ENCODE measurements at regions not wholly inside any gene's neighbourhood (a gene's known extent, or its start where the extent isn't known, plus 50 kb on each side); places are given as distances from the start of the nearest gene placed in this dataset.
"Not testable (repeated sequence)": the region's sequence is repeated elsewhere in the genome, so short reads cannot be mapped to it uniquely, and the experiment has no call there.

DNA sequence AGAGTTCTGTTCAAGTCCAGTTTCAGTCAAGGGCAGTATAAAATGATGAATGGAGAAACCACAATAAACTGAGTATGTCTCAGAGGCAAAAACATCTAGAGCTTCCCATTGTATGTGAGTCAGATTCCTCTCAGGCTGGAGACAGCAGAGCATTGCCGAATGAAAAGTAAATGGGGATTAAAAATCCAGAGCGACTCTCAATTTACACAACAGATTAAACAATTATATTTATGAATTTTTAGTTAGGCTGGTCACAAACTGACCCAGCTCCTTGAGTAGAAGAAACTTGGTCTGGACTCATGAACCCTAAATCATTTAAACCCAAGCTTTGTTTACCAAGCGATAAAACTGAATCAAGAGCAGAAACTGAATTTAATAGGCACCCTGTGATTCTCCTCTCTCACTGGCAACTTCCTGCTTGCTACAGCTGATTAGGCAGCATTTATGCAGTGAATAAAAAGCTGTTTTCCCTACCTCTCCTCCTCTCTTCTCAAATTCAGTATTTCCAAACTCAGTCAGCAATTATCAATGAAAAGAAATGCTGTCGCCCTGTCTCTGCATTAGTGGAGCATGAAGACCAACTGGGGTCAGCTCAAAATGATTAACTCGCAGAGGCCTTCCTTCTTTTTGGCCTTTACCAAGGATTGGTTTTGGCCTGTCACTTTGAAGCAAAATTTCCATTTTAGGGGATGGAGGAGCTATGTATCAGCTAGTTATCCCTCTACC is 568.0 kb downstream of the PDHA2 start:
- DNase-seq (ENCODE audit: low read depth in 2 of 2), result no peak

DNA sequence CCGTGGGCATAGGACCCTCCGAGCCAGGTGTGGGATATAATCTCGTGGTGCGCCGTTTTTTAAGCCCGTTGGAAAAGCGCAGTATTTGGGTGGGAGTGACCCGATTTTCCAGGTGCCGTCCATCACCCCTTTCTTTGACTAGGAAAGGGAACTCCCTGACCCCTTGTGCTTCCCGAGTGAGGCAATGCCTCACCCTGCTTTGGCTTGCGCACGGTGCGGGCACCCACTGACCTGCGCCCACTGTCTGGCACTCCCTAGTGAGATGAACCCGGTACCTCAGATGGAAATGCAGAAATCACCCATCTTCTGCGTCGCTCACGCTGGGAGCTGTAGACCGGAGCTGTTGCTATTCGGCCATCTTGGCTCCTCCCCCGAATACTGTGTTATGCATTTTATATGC is 575.0 kb downstream of the PDHA2 start:
- not testable (repeated sequence) for DNase-seq (ENCODE audit: low read depth in 2 of 2)

DNA sequence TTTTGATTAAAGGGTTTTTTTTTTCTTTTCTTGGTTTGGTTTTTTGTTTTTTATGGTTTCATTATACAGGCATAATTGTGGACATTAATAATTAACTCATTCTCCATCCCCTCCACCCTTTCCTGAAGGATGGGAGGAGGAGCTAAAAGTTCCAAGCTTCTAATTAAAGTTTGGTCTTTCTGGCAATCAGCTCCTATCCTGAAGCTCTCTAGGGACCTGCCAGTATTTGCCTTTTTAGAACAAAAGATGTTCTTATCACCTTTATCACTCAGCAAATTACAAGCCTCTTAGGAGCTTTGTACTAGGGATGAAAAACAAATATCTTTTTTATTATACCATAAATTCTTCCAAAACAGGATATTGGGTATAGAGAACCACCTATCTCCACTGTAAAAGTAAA is 589.8 kb downstream of the PDHA2 start:
- DNase-seq (ENCODE audit: low read depth in 2 of 2), result no peak

DNA sequence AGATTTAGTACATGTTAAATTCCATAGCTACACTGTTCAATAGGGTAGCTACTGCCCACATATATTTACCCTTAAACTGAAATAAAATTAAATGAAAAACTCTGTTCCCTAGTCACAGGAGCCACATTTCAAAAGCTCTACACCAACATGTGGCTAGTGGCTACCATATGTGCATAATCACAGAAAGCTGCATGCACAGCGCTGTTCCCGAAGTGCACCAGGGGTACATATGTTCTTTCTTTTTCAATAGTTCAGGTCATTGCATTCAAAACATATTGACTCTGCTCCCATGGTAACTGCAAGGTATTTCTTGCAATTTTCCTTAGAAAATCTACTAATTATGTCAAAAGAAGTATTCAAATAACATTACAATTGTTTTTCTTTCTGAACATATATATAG is 591.2 kb downstream of the PDHA2 start:
- DNase-seq (ENCODE audit: low read depth in 2 of 2), result no peak

DNA sequence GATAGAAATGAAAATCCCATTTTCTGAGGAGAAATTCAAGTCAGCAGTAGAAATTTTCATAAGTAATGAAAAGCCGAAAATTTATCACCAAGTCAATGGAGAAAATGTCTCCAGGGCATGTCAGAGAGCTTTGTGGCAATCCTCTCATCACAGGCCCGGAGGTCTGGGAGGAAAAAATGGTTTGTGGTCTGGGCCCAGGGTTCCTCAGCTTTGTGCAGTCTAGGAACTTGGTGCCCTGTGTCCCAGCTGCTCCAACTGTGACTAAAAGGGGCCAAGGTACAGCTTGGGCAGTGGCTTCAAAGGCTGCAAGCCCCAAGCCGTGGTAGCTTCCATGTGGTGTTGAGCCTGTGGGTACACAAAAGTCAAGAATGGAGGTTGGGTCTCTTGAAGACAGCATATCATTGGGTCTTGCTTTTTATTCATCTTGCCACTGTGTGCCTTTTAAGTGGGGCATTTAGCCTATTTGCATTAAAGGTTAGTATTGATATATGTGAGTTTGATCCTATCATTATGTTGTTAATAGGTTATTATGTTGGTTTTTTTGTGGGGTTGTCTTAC is 608.5 kb downstream of the PDHA2 start:
- no peak for DNase-seq (ENCODE audit: low read depth in 2 of 2)

GRCh38 chr4:96455045-96455720 is 615.3 kb downstream of the PDHA2 start:
- no peak for DNase-seq (ENCODE audit: low read depth in 2 of 2)

GRCh38 chr4:96458031-96458430 is 618.1 kb downstream of the PDHA2 start:
- not testable (repeated sequence) for DNase-seq (ENCODE audit: low read depth in 2 of 2)

- DNase-seq (ENCODE audit: low read depth in 2 of 2), result no peak
Measured at GRCh38 chr4:96459105-96459504, 619.2 kb downstream of the PDHA2 start.

GRCh38 chr4:96465834-96466233 is 625.9 kb downstream of the PDHA2 start:
- no peak for DNase-seq (ENCODE audit: low read depth in 2 of 2)

- no peak for DNase-seq (ENCODE audit: low read depth in 2 of 2)
Measured at GRCh38 chr4:96471956-96472867, 632.3 kb downstream of the PDHA2 start.

- DNase-seq (ENCODE audit: low read depth in 2 of 2), result no peak
Measured at GRCh38 chr4:96473246-96473645, 633.4 kb downstream of the PDHA2 start.

- no peak for DNase-seq (ENCODE audit: low read depth in 2 of 2)
Measured at GRCh38 chr4:96483308-96484030, 643.6 kb downstream of the PDHA2 start.

GRCh38 chr4:96486563-96486962 is 646.7 kb downstream of the PDHA2 start:
- no peak for DNase-seq (ENCODE audit: low read depth in 2 of 2)

DNA sequence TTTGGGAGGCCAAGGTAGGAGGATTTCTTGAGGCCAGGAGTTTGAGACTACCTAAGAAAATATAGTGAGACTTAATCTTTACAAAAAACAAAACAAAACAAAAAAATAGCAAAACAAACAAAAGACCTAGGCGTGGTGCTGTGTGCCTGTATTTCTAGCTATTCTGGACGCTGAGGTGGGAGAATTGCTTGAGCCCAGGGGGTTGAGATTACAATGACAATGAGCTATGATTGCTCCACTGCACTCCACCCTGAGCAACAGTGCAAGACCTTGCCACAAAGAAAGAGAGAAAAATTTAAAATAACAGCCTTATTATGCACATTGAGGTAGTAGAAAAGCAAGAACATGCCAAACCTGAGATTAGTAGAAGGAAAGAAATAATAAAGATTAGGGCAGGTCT is 657.7 kb downstream of the PDHA2 start:
- no peak for DNase-seq (ENCODE audit: low read depth in 2 of 2)

DNA sequence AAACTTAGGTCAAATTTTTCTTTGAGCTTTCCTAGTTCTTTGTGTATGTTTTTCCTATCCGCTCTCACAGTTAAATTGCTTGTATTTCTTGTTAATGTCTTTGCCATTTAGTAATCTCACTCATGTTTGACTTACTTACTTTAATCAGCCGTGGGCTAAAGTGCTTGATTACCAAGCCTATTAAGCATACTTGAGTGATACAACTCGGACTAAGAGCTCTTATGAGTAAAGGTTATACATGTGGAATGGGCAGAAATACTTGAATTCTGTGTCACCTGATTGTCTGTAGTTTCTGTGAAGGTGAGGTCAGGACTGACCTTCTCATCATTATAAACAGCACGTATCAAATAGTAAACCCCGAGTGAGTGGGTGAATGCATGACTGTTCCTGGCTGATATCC is 664.5 kb downstream of the PDHA2 start:
- no peak for DNase-seq (ENCODE audit: low read depth in 2 of 2)

DNA sequence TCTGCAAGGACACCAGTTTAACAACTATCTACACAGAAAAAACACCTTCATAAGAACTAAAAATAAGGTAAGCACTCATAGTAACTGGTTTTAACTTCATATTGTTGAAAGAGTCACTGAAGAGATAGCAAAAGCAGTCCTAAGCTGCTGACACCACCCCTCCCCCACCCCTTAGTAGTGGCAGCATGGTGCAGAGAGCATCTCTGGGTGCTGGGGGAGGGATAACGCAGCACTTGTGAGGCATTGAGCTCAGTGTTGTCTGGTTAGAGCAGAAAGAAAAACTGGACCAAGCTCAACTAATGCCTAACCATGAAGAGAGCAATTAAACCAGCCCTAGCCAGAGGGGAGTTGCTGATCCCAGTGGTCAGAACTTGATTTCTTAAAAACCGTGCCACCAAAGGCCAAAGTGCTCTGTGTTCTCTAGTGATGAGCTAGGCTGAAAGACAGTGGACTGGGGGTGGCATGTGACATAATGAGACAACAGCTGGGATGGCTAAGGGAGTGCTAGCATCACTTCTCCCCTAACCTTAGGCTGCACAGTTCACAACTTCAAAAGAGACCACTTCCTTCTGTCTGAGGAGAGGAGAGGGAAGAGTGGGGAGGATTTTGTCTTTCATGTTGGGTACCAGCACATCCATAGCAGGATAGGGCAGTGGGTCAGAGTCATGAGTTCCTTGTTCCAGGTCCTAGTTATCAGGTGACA is 669.3 kb downstream of the PDHA2 start:
- DNase-seq (ENCODE audit: low read depth in 2 of 2), result no peak

GRCh38 chr4:96519291-96519690 is 679.4 kb downstream of the PDHA2 start:
- DNase-seq (ENCODE audit: low read depth in 2 of 2), result no peak

GRCh38 chr4:96521046-96521536 is 681.2 kb downstream of the PDHA2 start:
- no peak for DNase-seq (ENCODE audit: low read depth in 2 of 2)

GRCh38 chr4:96523611-96524010 is 683.7 kb downstream of the PDHA2 start:
- no peak for DNase-seq (ENCODE audit: low read depth in 2 of 2)

- DNase-seq (ENCODE audit: low read depth in 2 of 2), result no peak
Measured at GRCh38 chr4:96524311-96524875, 684.5 kb downstream of the PDHA2 start.
